HepG2 (cell line): ENCODE measurements at regions not wholly inside any gene's neighbourhood (a gene's known extent, or its start where the extent isn't known, plus 50 kb on each side); places are given as distances from the start of the nearest gene placed in this dataset.
A peak's percentile ranks its signal among the peaks of the same experiment; 100 is the strongest.

Experiments
- ATAC-seq: fragments of 200-7000 bp; cut with Tn5 transposase; 3 replicates; pipeline ENCODE4 v1.9.1; 2020; ENCODE audit warnings: mild to moderate bottlenecking, moderate library complexity
- BruUV-seq: library from RNA; stranded (reverse); fragments of 400-500 nt; replicated peaks from 2 replicates; lab custom pipeline; 2021; lab: Mats Ljungman, UMichigan
- CTCF ChIA-PET: fragments of 300-600 bp; formaldehyde crosslinking; extraction: SDS; loops from one replicate; lab custom pipeline; 2021; ENCODE audit warnings: low total read pairs, inconsistent platforms, low intra/inter-chr PET ratio; lab: Yijun Ruan, JAX
- POLR2A ChIA-PET: fragments of 350-600 bp; sonication (Branson Sonifier 250); formaldehyde crosslinking; loops from one replicate; lab custom pipeline; 2020; ENCODE audit warnings: antibody characterized with exemption, inconsistent platforms; lab: Yijun Ruan, JAX
- DNase-seq: peaks from one replicate; pipeline ENCODE4 v3.0.0-alpha.2; 2015; ENCODE audit warnings: low spot score
- FAIRE-seq: peaks from 3 replicates; lab custom pipeline; 2011; peaks lifted over from hg19 to GRCh38; lab: Jason Lieb, UNC
- H2AFZ ChIP-seq: one replicate; pipeline ENCODE4 v1.6.1; 2011; ENCODE audit warnings: low read length, inconsistent platforms
- H3K27ac ChIP-seq: fragments of 300-600 bp; 3 replicates; pipeline ENCODE4 v1.8.0; 2011; ENCODE audit warnings: mixed run types, mild to moderate bottlenecking, mixed read lengths, low read length, inconsistent platforms; ENCODE audit not compliant: insufficient read depth; ENCODE audit errors: extremely low read length
- H3K27me3 ChIP-seq, 2 experiments: fragments of 200-600 bp in 1 of 2; 2 replicates in 1 of 2; 3 replicates in 1 of 2; pipeline versions ENCODE4 v1.6.0 to v1.8.0; 2011; ENCODE audit warnings: low read length in 2 of 2, mild to moderate bottlenecking in 2 of 2, moderate library complexity in 2 of 2, inconsistent platforms in 1 of 2; ENCODE audit not compliant: insufficient read depth in 2 of 2, control insufficient read depth in 1 of 2
- H3K36me3 ChIP-seq, 2 experiments: fragments of 200-600 bp in 1 of 2; replicated peaks in 1 of 2; 2 replicates in 1 of 2; 3 replicates in 1 of 2; pipeline versions ENCODE4 v1.5.1 to v1.8.0; 2011; ENCODE audit warnings: low read length in 2 of 2, inconsistent platforms in 1 of 2; ENCODE audit not compliant: insufficient read depth in 2 of 2, control insufficient read depth in 1 of 2
- H3K4me1 ChIP-seq: 2 replicates; pipeline ENCODE4 v1.5.1; 2012; ENCODE audit warnings: low read length, inconsistent platforms; ENCODE audit not compliant: insufficient read depth
- H3K4me2 ChIP-seq: 2 replicates; pipeline ENCODE4 v1.6.0; 2011; ENCODE audit warnings: low read depth, low read length, inconsistent platforms
- H3K4me3 ChIP-seq, 3 experiments: fragments of 200-600 bp in 1 of 3; sonication (generic), shearing (Covaris generic) in 1 of 3; replicated peaks in 1 of 3; 2 replicates each; pipeline ENCODE4 v1.5.1; 2011 to 2016; ENCODE audit warnings: low read length in 3 of 3, inconsistent platforms in 2 of 3, low read depth in 2 of 3, mild to moderate bottlenecking in 2 of 3, control low read depth in 1 of 3, mixed read lengths in 1 of 3; ENCODE audit not compliant: insufficient read depth in 1 of 3
- H3K79me2 ChIP-seq: one replicate; pipeline ENCODE4 v1.6.1; 2011; ENCODE audit warnings: low read length, inconsistent platforms; ENCODE audit not compliant: insufficient read depth
- H3K9ac ChIP-seq: 2 replicates; pipeline ENCODE4 v1.6.0; 2011; ENCODE audit warnings: mild to moderate bottlenecking, low read depth, low read length, inconsistent platforms; ENCODE audit not compliant: insufficient read depth
- H3K9me3 ChIP-seq: 2 replicates; pipeline ENCODE4 v1.5.1; 2012; ENCODE audit warnings: mild to moderate bottlenecking, low read length
- H4K20me1 ChIP-seq: 2 replicates; pipeline ENCODE4 v1.6.0; 2011; ENCODE audit warnings: inconsistent platforms, mild to moderate bottlenecking, low read length, moderate library complexity; ENCODE audit not compliant: insufficient read depth
- ERF ChIP-seq: IDR thresholded peaks from 2 replicates; pipeline ENCODE4 v1.6.1; 2018; ENCODE audit warnings: missing biosample characterization, missing genetic modification reagents
- ESRRA ChIP-seq: sonication (generic); formaldehyde crosslinking; IDR thresholded peaks from 2 replicates; pipeline ENCODE4 v1.5.1; 2020; ENCODE audit warnings: mild to moderate bottlenecking, low read depth, missing genetic modification reagents
- ETS1 ChIP-seq: sonication (generic); formaldehyde crosslinking; IDR thresholded peaks from 2 replicates; pipeline ENCODE4 v1.4.0; 2020; ENCODE audit warnings: missing genetic modification reagents
- FOXA3 ChIP-seq: IDR thresholded peaks from 2 replicates; pipeline ENCODE4 v1.6.1; 2016; ENCODE audit warnings: missing genetic modification reagents, missing compliant biosample characterization
- MAFF ChIP-seq: IDR thresholded peaks from 2 replicates; pipeline ENCODE4 v1.6.1; 2011; ENCODE audit warnings: low read depth, low read length, improper control_type of control experiment
- MAFK ChIP-seq, 2 experiments: IDR thresholded peaks in 1 of 2; conservative IDR thresholded peaks in 1 of 2; 2 replicates each; pipeline ENCODE4 v1.6.1; 2011; ENCODE audit warnings: improper control_type of control experiment in 2 of 2, low read length in 2 of 2
- THAP9 ChIP-seq: sonication (generic); formaldehyde crosslinking; IDR thresholded peaks from 2 replicates; pipeline ENCODE4; 2020; ENCODE audit warnings: missing genetic modification reagents, mild to moderate bottlenecking, borderline replicate concordance
- WGBS: methylation state at CpG from one replicate; pipeline ENCODE4 v1.1.6; 2017; ENCODE audit warnings: low lambda C conversion rate; 5-methylcytosine and 5-hydroxymethylcytosine counted together
- in situ Hi-C: cut with HindIII; loops from 2 replicates; pipeline ENCODE4 v1.10.0; 2017; ENCODE audit warnings: low pct_unique_long_range_greater_than_20kb; ENCODE audit not compliant: extremely low pct_ligation_motif_present
- intact Hi-C: fragments of 100-400 bp; cut with micrococcal nuclease; formaldehyde crosslinking; loops from one replicate; pipeline ENCODE4 v1.10.0; 2022; ENCODE audit not compliant: unreplicated experiment
- TF ChIP-seq, protein P1 (sequence below): sonication (generic); formaldehyde crosslinking; IDR thresholded peaks from 2 replicates; pipeline ENCODE4 v1.5.0; 2020; ENCODE audit warnings: mild to moderate bottlenecking, missing genetic modification reagents
- TF ChIP-seq, protein P2 (sequence below): sonication (generic); formaldehyde crosslinking; IDR thresholded peaks from 2 replicates; pipeline ENCODE4 v1.4.0; 2020; ENCODE audit warnings: mild to moderate bottlenecking, missing genetic modification reagents

GRCh38 chr12:78764913-78765312 is 99.7 kb upstream of the SYT1 start:
- H3K36me3 ChIP-seq: no peaks in the 10 kb centered on the region
- WGBS: 1% methylated on average over 2 of the region's 2 CpGs
- intact Hi-C loops (no loop called here), in situ Hi-C loops (no loop called here)
- H3K4me1 ChIP-seq: no peaks in the 10 kb centered on the region
- H3K4me2 ChIP-seq: no peak overlapping the region
- DNase-seq: no peak
- TF ChIP-seq MAFF: peak; percentile 63; the same call in 1 of the 2 replicates
- no peak for TF ChIP-seq ESRRA (CRISPR knock-in tag)
- peak; percentile 36 to 80; a peak in 3 of 4 replicates for TF ChIP-seq MAFK (conservative IDR thresholded peaks at IDR 0.05 in 1 of 2, IDR thresholded peaks at IDR 0.05 in 1 of 2; ENCODE audit: low read length in 2 of 2)
- no peak for TF ChIP-seq THAP9
- TF ChIP-seq, all 625 proteins: peak for 2
- ChIA-PET POLR2A (no interaction called here), CTCF (no interaction called here)
- H3K27ac ChIP-seq: no peak overlapping the region
- H3K79me2 ChIP-seq: no peaks in the 10 kb centered on the region
- no peak overlapping the region for H2AFZ ChIP-seq
- no peaks in the 10 kb centered on the region for H4K20me1 ChIP-seq
- no peak for FAIRE-seq
- no TSS peak for BruUV-seq
- H3K9ac ChIP-seq: no peak overlapping the region
- no peak for ATAC-seq
- no peaks in the 10 kb centered on the region for H3K9me3 ChIP-seq
- no peak overlapping the region for H3K4me3 ChIP-seq
- no peaks in the 10 kb centered on the region for H3K27me3 ChIP-seq

- Histone ChIP-seq H3K27ac (no peak overlapping the region), H4K20me1 (no peaks in the 10 kb centered on the region), H3K4me3 (no peak overlapping the region), H2AFZ (no peak overlapping the region), H3K79me2 (no peaks in the 10 kb centered on the region), H3K27me3 (no peaks in the 10 kb centered on the region), H3K36me3 (no peaks in the 10 kb centered on the region), H3K9ac (no peak overlapping the region), H3K4me2 (no peak overlapping the region), H3K9me3 (no peaks in the 10 kb centered on the region), H3K4me1 (no peaks in the 10 kb centered on the region)
- intact Hi-C loops (no loop called here), in situ Hi-C loops (no loop called here)
- 11% methylated on average over 4 of the region's 4 CpGs for WGBS
- ATAC-seq (no peak), FAIRE-seq (no peak), DNase-seq (no peak)
- ChIA-PET POLR2A (no interaction called here), CTCF (no interaction called here)
- BruUV-seq: no TSS peak
- TF ChIP-seq FOXA3 (CRISPR knock-in tag): no peak
- TF ChIP-seq, protein P1, sequence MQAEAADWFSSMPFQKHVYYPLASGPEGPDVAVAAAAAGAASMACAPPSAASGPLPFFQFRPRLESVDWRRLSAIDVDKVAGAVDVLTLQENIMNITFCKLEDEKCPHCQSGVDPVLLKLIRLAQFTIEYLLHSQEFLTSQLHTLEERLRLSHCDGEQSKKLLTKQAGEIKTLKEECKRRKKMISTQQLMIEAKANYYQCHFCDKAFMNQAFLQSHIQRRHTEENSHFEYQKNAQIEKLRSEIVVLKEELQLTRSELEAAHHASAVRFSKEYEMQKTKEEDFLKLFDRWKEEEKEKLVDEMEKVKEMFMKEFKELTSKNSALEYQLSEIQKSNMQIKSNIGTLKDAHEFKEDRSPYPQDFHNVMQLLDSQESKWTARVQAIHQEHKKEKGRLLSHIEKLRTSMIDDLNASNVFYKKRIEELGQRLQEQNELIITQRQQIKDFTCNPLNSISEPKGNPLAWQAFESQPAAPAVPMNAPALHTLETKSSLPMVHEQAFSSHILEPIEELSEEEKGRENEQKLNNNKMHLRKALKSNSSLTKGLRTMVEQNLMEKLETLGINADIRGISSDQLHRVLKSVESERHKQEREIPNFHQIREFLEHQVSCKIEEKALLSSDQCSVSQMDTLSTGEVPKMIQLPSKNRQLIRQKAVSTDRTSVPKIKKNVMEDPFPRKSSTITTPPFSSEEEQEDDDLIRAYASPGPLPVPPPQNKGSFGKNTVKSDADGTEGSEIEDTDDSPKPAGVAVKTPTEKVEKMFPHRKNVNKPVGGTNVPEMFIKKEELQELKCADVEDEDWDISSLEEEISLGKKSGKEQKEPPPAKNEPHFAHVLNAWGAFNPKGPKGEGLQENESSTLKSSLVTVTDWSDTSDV (CRISPR knock-in tag): no peak
- TF ChIP-seq ETS1 (CRISPR knock-in tag): no peak
- TF ChIP-seq ERF (CRISPR knock-in tag): no peak
- TF ChIP-seq, protein P2, sequence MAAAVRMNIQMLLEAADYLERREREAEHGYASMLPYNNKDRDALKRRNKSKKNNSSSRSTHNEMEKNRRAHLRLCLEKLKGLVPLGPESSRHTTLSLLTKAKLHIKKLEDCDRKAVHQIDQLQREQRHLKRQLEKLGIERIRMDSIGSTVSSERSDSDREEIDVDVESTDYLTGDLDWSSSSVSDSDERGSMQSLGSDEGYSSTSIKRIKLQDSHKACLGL: no peak
These were observed 97.2 kb upstream of the SYT1 start for GRCh38 chr12:78767264-78767981.
